WTC11 (cell line): ENCODE measurements at regions not wholly inside any gene's neighbourhood (a gene's known extent, or its start where the extent isn't known, plus 50 kb on each side); places are given as distances from the start of the nearest gene placed in this dataset.

Experiments used
- ATAC-seq: fragments of 200-7000 bp; cut with Tn5 transposase; 2 replicates; pipeline ENCODE4 v1.10.0; 2021; ENCODE audit warnings: mild to moderate bottlenecking, moderate library complexity
- CTCF ChIA-PET: fragments of 300-600 bp; sonication (Branson Sonifier 250); formaldehyde crosslinking; loops from one replicate; lab custom pipeline; 2021; ENCODE audit warnings: antibody characterized with exemption; lab: Charles Lee
- POLR2A ChIA-PET: fragments of 350-600 bp; sonication (Branson Sonifier 250); formaldehyde crosslinking; loops from one replicate; lab custom pipeline; 2021; ENCODE audit warnings: antibody characterized with exemption; lab: Charles Lee
- DNase-seq: peaks from one replicate; pipeline ENCODE4 v3.0.0; 2021; ENCODE audit warnings: low spot score
- H3K27ac Mint-ChIP-seq: 2 replicates; pipeline ENCODE4 v1.8.0; 2021; ENCODE audit warnings: mixed read lengths
- H3K27me3 Mint-ChIP-seq: 2 replicates; pipeline ENCODE4 v1.8.0; 2021; ENCODE audit warnings: low read depth, mild to moderate bottlenecking, moderate library complexity, mixed read lengths
- H3K36me3 Mint-ChIP-seq: 2 replicates; pipeline ENCODE4 v1.8.0; 2021; ENCODE audit warnings: mixed read lengths
- H3K4me1 Mint-ChIP-seq: 2 replicates; pipeline ENCODE4 v1.8.0; 2022; ENCODE audit warnings: mixed read lengths
- H3K4me3 Mint-ChIP-seq: 2 replicates; pipeline ENCODE4 v1.8.0; 2021; ENCODE audit warnings: mild to moderate bottlenecking, moderate library complexity, mixed read lengths
- H3K9me3 Mint-ChIP-seq: 2 replicates; pipeline ENCODE4 v1.8.0; 2021; ENCODE audit warnings: mixed read lengths
- E2F4 ChIP-seq: sonication (generic); formaldehyde crosslinking; IDR thresholded peaks from 2 replicates; pipeline ENCODE4 v1.8.1; 2022; ENCODE audit warnings: low read depth, mild to moderate bottlenecking, moderate library complexity, missing genetic modification reagents, borderline replicate concordance
- E2F5 ChIP-seq: sonication (generic); formaldehyde crosslinking; IDR thresholded peaks from 2 replicates; pipeline ENCODE4 v1.8.1; 2022; ENCODE audit warnings: mild to moderate bottlenecking, moderate library complexity, missing genetic modification reagents
- ELF4 ChIP-seq: sonication (generic); formaldehyde crosslinking; IDR thresholded peaks from 2 replicates; pipeline ENCODE4 v1.8.1; 2022; ENCODE audit warnings: low read depth, mild to moderate bottlenecking, moderate library complexity, missing genetic modification reagents
- HMGA2 ChIP-seq: fragments of 250-450 bp; sonication (Bioruptor Pico); IDR thresholded peaks from 2 replicates; pipeline ENCODE4 v1.4.0; 2021; ENCODE audit warnings: mild to moderate bottlenecking, moderate library complexity
- HMGXB4 ChIP-seq: sonication (generic); formaldehyde crosslinking; IDR thresholded peaks from 2 replicates; pipeline ENCODE4 v1.8.1; 2023; ENCODE audit warnings: mild to moderate bottlenecking, moderate library complexity, missing genetic modification reagents
- NFE2L1 ChIP-seq: sonication (generic); formaldehyde crosslinking; IDR thresholded peaks from 2 replicates; pipeline ENCODE4 v1.8.1; 2023; ENCODE audit warnings: missing genetic modification reagents
- NFYB ChIP-seq: sonication (generic); formaldehyde crosslinking; conservative IDR thresholded peaks from 2 replicates; pipeline ENCODE4 v1.8.0; 2022; ENCODE audit warnings: low read depth, missing genetic modification reagents
- NR1H2 ChIP-seq: sonication (generic); formaldehyde crosslinking; IDR thresholded peaks from 2 replicates; pipeline ENCODE4 v1.9.0; 2021; ENCODE audit warnings: mild to moderate bottlenecking, moderate library complexity, missing genetic modification reagents
- ZMAT4 ChIP-seq: fragments of 250-450 bp; sonication (Bioruptor Pico); IDR thresholded peaks from 2 replicates; pipeline ENCODE4 v1.9.0; 2021; ENCODE audit warnings: mild to moderate bottlenecking
- ZNF425 ChIP-seq: fragments of 250-450 bp; sonication (Bioruptor Pico); conservative IDR thresholded peaks from 2 replicates; pipeline ENCODE4 v1.9.0; 2021; ENCODE audit warnings: mild to moderate bottlenecking
- ZSCAN18 ChIP-seq: fragments of 250-450 bp; sonication (Bioruptor Pico); IDR thresholded peaks from 2 replicates; pipeline ENCODE4 v2.1.2; 2022; ENCODE audit warnings: mild to moderate bottlenecking, moderate library complexity
- TF ChIP-seq, protein P1 (sequence below): sonication (generic); formaldehyde crosslinking; IDR thresholded peaks from 2 replicates; pipeline ENCODE4 v1.8.0; 2023; ENCODE audit warnings: missing genetic modification reagents
- TF ChIP-seq, protein P2 (sequence below): fragments of 200-600 bp; IDR thresholded peaks from 2 replicates; pipeline ENCODE4 v1.8.0; 2022; ENCODE audit warnings: antibody characterized with exemption
- TF ChIP-seq, protein P3 (sequence below): fragments of 250-450 bp; sonication (Bioruptor Pico); IDR thresholded peaks from 2 replicates; pipeline ENCODE4 v1.9.0; 2021; ENCODE audit warnings: mild to moderate bottlenecking, borderline replicate concordance

DNA sequence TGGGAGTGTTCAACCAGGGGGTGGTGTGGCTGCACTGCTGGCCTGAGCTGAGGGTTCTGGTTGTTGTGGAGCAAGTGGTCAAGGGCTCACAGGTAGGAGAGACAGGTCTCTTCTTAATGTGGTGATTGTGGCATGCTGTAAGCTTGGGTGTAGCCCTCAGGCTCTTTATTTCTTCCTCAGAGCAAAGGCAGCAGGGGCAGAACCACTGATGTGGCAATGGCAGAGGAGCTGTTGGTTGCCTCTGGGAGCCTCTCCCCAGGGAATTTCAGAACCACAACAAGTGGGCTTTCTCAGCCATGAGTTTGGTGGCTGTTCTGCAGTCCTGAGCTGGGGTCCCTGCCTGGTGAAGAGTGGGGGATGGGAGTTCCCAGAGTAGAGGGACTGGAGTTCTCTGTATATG, 1017.2 kb downstream of the SH3BGRL start:
- no peak for TF ChIP-seq NFYB (CRISPR knock-in tag)
- TF ChIP-seq, protein P1, sequence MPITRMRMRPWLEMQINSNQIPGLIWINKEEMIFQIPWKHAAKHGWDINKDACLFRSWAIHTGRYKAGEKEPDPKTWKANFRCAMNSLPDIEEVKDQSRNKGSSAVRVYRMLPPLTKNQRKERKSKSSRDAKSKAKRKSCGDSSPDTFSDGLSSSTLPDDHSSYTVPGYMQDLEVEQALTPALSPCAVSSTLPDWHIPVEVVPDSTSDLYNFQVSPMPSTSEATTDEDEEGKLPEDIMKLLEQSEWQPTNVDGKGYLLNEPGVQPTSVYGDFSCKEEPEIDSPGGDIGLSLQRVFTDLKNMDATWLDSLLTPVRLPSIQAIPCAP (CRISPR knock-in tag), result no peak
- TF ChIP-seq E2F4 (CRISPR knock-in tag), result no peak
- TF ChIP-seq ELF4 (CRISPR knock-in tag), result no peak
- no peak for TF ChIP-seq NR1H2 (CRISPR knock-in tag)
- TF ChIP-seq, protein P2, sequence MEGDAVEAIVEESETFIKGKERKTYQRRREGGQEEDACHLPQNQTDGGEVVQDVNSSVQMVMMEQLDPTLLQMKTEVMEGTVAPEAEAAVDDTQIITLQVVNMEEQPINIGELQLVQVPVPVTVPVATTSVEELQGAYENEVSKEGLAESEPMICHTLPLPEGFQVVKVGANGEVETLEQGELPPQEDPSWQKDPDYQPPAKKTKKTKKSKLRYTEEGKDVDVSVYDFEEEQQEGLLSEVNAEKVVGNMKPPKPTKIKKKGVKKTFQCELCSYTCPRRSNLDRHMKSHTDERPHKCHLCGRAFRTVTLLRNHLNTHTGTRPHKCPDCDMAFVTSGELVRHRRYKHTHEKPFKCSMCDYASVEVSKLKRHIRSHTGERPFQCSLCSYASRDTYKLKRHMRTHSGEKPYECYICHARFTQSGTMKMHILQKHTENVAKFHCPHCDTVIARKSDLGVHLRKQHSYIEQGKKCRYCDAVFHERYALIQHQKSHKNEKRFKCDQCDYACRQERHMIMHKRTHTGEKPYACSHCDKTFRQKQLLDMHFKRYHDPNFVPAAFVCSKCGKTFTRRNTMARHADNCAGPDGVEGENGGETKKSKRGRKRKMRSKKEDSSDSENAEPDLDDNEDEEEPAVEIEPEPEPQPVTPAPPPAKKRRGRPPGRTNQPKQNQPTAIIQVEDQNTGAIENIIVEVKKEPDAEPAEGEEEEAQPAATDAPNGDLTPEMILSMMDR, result no peak
- TF ChIP-seq ZSCAN18, result no peak
- TF ChIP-seq HMGXB4, result no peak
- TF ChIP-seq ZMAT4 (CRISPR knock-in tag), result no peak
- no peak for TF ChIP-seq HMGA2 (CRISPR knock-in tag)
- TF ChIP-seq E2F5 (CRISPR knock-in tag), result no peak
- no peak for TF ChIP-seq NFE2L1 (CRISPR knock-in tag)
- TF ChIP-seq ZNF425 (CRISPR knock-in tag), result no peak
- TF ChIP-seq, protein P3, sequence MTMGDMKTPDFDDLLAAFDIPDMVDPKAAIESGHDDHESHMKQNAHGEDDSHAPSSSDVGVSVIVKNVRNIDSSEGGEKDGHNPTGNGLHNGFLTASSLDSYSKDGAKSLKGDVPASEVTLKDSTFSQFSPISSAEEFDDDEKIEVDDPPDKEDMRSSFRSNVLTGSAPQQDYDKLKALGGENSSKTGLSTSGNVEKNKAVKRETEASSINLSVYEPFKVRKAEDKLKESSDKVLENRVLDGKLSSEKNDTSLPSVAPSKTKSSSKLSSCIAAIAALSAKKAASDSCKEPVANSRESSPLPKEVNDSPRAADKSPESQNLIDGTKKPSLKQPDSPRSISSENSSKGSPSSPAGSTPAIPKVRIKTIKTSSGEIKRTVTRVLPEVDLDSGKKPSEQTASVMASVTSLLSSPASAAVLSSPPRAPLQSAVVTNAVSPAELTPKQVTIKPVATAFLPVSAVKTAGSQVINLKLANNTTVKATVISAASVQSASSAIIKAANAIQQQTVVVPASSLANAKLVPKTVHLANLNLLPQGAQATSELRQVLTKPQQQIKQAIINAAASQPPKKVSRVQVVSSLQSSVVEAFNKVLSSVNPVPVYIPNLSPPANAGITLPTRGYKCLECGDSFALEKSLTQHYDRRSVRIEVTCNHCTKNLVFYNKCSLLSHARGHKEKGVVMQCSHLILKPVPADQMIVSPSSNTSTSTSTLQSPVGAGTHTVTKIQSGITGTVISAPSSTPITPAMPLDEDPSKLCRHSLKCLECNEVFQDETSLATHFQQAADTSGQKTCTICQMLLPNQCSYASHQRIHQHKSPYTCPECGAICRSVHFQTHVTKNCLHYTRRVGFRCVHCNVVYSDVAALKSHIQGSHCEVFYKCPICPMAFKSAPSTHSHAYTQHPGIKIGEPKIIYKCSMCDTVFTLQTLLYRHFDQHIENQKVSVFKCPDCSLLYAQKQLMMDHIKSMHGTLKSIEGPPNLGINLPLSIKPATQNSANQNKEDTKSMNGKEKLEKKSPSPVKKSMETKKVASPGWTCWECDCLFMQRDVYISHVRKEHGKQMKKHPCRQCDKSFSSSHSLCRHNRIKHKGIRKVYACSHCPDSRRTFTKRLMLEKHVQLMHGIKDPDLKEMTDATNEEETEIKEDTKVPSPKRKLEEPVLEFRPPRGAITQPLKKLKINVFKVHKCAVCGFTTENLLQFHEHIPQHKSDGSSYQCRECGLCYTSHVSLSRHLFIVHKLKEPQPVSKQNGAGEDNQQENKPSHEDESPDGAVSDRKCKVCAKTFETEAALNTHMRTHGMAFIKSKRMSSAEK, result no peak
- ChIA-PET CTCF (interaction anchor here (1.1 to 2.1 kb wide), 4 partner anchors 11 to 457 kb away, joined by 3 to 14 read pairs (median 8); no protein-coding TSS in a partner anchor), POLR2A (no interaction called here)
- Mint-ChIP-seq H3K36me3 (no peaks in the 10 kb centered on the region; the same call in 1 of the 2 replicates), H3K9me3 (peaks cover 5% of the 10 kb centered on the region), H3K4me3 (no peak overlapping the region), H3K4me1 (peaks cover 3% of the 10 kb centered on the region; the same call in 1 of the 2 replicates), H3K27me3 (no peaks in the 10 kb centered on the region), H3K27ac (no peak overlapping the region)
- DNase-seq (no peak), ATAC-seq (0 out of 2 replicates have a peak, but pooled peaks have one; percentile 20)
